WTC11 (cell line): ENCODE measurements at regions not wholly inside any gene's neighbourhood (a gene's known extent, or its start where the extent isn't known, plus 50 kb on each side); places are given as distances from the start of the nearest gene placed in this dataset.
"Not testable (repeated sequence)": the region's sequence is repeated elsewhere in the genome, so short reads cannot be mapped to it uniquely, and the experiment has no call there.

Experiments used
- ATAC-seq: fragments of 200-7000 bp; cut with Tn5 transposase; 2 replicates; pipeline ENCODE4 v1.10.0; 2021; ENCODE audit warnings: mild to moderate bottlenecking, moderate library complexity
- CTCF ChIA-PET: fragments of 300-600 bp; sonication (Branson Sonifier 250); formaldehyde crosslinking; loops from one replicate; lab custom pipeline; 2021; ENCODE audit warnings: antibody characterized with exemption; lab: Charles Lee
- POLR2A ChIA-PET: fragments of 350-600 bp; sonication (Branson Sonifier 250); formaldehyde crosslinking; loops from one replicate; lab custom pipeline; 2021; ENCODE audit warnings: antibody characterized with exemption; lab: Charles Lee
- DNase-seq: peaks from one replicate; pipeline ENCODE4 v3.0.0; 2021; ENCODE audit warnings: low spot score
- H3K27ac Mint-ChIP-seq: 2 replicates; pipeline ENCODE4 v1.8.0; 2021; ENCODE audit warnings: mixed read lengths
- H3K27me3 Mint-ChIP-seq: 2 replicates; pipeline ENCODE4 v1.8.0; 2021; ENCODE audit warnings: low read depth, mild to moderate bottlenecking, moderate library complexity, mixed read lengths
- H3K36me3 Mint-ChIP-seq: 2 replicates; pipeline ENCODE4 v1.8.0; 2021; ENCODE audit warnings: mixed read lengths
- H3K4me1 Mint-ChIP-seq: 2 replicates; pipeline ENCODE4 v1.8.0; 2022; ENCODE audit warnings: mixed read lengths
- H3K4me3 Mint-ChIP-seq: 2 replicates; pipeline ENCODE4 v1.8.0; 2021; ENCODE audit warnings: mild to moderate bottlenecking, moderate library complexity, mixed read lengths
- H3K9me3 Mint-ChIP-seq: 2 replicates; pipeline ENCODE4 v1.8.0; 2021; ENCODE audit warnings: mixed read lengths
- CREM ChIP-seq: sonication (generic); formaldehyde crosslinking; IDR thresholded peaks from 2 replicates; pipeline ENCODE4 v1.8.1; 2022; ENCODE audit warnings: mild to moderate bottlenecking, missing genetic modification reagents, moderate library complexity
- FOXP1 ChIP-seq: sonication (generic); formaldehyde crosslinking; IDR thresholded peaks from 2 replicates; pipeline ENCODE4 v1.8.0; 2022; ENCODE audit warnings: missing genetic modification reagents, mild to moderate bottlenecking, moderate library complexity, borderline replicate concordance
- GTF2I ChIP-seq: fragments of 250-450 bp; sonication (Bioruptor Pico); conservative IDR thresholded peaks from 2 replicates; pipeline ENCODE4 v1.4.0; 2021; ENCODE audit warnings: mild to moderate bottlenecking
- HMGA2 ChIP-seq: fragments of 250-450 bp; sonication (Bioruptor Pico); IDR thresholded peaks from 2 replicates; pipeline ENCODE4 v1.4.0; 2021; ENCODE audit warnings: mild to moderate bottlenecking, moderate library complexity
- JAZF1 ChIP-seq: fragments of 250-450 bp; sonication (Bioruptor Pico); IDR thresholded peaks from 2 replicates; pipeline ENCODE4 v1.9.0; 2021; ENCODE audit warnings: moderate library complexity, mild to moderate bottlenecking, inconsistent platforms
- KAT7 ChIP-seq: sonication (generic); formaldehyde crosslinking; IDR thresholded peaks from 2 replicates; pipeline ENCODE4 v1.8.1; 2023; ENCODE audit warnings: missing genetic modification reagents, mild to moderate bottlenecking, borderline replicate concordance
- MXD4 ChIP-seq: fragments of 250-450 bp; sonication (Bioruptor Pico); IDR thresholded peaks from 2 replicates; pipeline ENCODE4 v1.8.0; 2021; ENCODE audit warnings: mild to moderate bottlenecking, moderate library complexity, borderline replicate concordance
- NFATC4 ChIP-seq: fragments of 250-450 bp; sonication (Bioruptor Pico); IDR thresholded peaks from 2 replicates; pipeline ENCODE4 v1.9.0; 2021; ENCODE audit warnings: mild to moderate bottlenecking
- NR2C2 ChIP-seq: sonication (generic); formaldehyde crosslinking; IDR thresholded peaks from 2 replicates; pipeline ENCODE4 v1.8.0; 2022; ENCODE audit warnings: mild to moderate bottlenecking, missing genetic modification reagents
- NR3C1 ChIP-seq: sonication (generic); formaldehyde crosslinking; conservative IDR thresholded peaks from 2 replicates; pipeline ENCODE4 v1.8.1; 2023; ENCODE audit warnings: low read depth, mild to moderate bottlenecking, missing genetic modification reagents
- SMAD3 ChIP-seq: sonication (generic); formaldehyde crosslinking; IDR thresholded peaks from 2 replicates; pipeline ENCODE4 v1.8.0; 2022; ENCODE audit warnings: missing genetic modification reagents, mild to moderate bottlenecking, borderline replicate concordance
- SMAD4 ChIP-seq: sonication (generic); formaldehyde crosslinking; IDR thresholded peaks from 2 replicates; pipeline ENCODE4 v1.8.0; 2022; ENCODE audit warnings: mild to moderate bottlenecking, missing genetic modification reagents
- SP1 ChIP-seq: sonication (generic); formaldehyde crosslinking; conservative IDR thresholded peaks from 2 replicates; pipeline ENCODE4 v1.8.1; 2022; ENCODE audit warnings: missing genetic modification reagents
- ZNF219 ChIP-seq: sonication (generic); formaldehyde crosslinking; IDR thresholded peaks from 2 replicates; pipeline ENCODE4 v1.8.0; 2023; ENCODE audit warnings: missing genetic modification reagents, mild to moderate bottlenecking, borderline replicate concordance
- TF ChIP-seq, protein P1 (sequence below): fragments of 200-600 bp; IDR thresholded peaks from 2 replicates; pipeline ENCODE4 v1.8.0; 2022; ENCODE audit warnings: antibody characterized with exemption
- TF ChIP-seq, protein P2 (sequence below): sonication (generic); formaldehyde crosslinking; conservative IDR thresholded peaks from 2 replicates; pipeline ENCODE4 v1.8.1; 2022; ENCODE audit warnings: mild to moderate bottlenecking, missing genetic modification reagents
- TF ChIP-seq, protein P3 (sequence below): fragments of 250-450 bp; sonication (Bioruptor Pico); IDR thresholded peaks from 2 replicates; pipeline ENCODE4 v2.1.2; 2022; ENCODE audit warnings: mild to moderate bottlenecking, moderate library complexity

DNA sequence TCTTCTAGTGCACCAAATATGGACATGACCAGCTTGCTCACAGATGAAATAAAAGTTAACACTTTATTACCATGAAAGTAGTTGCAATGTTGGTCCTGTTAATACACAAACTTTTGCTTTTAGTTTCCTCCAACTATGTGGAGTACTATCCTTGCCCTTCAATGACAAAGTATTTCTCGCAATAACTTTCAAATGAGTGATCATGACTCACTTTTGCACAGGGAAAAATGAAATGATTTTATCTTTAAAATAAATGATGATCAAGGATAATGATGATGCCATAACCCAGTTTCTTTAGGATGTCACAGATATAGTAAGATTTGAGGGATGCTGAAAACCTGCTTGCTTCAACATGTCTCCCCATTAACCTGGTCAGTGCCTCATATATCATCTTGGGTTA lies 254.0 kb upstream of the KITLG start (continued):
- TF ChIP-seq SMAD3 (CRISPR knock-in tag) (no peak), KAT7 (CRISPR knock-in tag) (no peak), NR2C2 (CRISPR knock-in tag) (no peak), JAZF1 (CRISPR knock-in tag) (no peak)
- TF ChIP-seq, protein P1, sequence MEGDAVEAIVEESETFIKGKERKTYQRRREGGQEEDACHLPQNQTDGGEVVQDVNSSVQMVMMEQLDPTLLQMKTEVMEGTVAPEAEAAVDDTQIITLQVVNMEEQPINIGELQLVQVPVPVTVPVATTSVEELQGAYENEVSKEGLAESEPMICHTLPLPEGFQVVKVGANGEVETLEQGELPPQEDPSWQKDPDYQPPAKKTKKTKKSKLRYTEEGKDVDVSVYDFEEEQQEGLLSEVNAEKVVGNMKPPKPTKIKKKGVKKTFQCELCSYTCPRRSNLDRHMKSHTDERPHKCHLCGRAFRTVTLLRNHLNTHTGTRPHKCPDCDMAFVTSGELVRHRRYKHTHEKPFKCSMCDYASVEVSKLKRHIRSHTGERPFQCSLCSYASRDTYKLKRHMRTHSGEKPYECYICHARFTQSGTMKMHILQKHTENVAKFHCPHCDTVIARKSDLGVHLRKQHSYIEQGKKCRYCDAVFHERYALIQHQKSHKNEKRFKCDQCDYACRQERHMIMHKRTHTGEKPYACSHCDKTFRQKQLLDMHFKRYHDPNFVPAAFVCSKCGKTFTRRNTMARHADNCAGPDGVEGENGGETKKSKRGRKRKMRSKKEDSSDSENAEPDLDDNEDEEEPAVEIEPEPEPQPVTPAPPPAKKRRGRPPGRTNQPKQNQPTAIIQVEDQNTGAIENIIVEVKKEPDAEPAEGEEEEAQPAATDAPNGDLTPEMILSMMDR, result no peak
- TF ChIP-seq, protein P2, sequence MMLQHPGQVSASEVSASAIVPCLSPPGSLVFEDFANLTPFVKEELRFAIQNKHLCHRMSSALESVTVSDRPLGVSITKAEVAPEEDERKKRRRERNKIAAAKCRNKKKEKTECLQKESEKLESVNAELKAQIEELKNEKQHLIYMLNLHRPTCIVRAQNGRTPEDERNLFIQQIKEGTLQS (CRISPR knock-in tag), result no peak
- TF ChIP-seq, all 79 proteins: peak for 0

DNA sequence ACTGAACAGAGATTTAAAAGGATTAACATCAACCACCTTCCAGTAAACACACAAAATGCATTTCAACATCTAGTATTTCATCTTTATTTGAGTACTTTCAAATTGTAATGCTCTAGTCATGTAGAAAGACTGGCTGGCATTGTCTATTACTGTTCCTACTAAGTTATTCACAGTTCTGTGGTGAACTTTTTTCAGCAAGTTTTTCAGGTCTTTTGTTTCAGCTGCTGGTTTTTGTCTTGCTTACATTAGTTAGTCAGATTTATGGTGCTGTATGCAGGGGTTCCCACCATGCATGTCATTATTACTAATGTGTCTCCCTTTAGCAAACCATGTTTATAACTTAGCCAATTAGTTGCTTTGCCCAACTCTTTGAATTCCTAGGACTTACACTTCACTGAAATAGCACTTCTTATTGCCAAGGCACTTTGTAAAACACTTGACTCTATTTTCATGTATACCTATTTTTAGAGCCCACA lies 253.4 kb upstream of the KITLG start:
- ChIA-PET CTCF (no interaction called here), POLR2A (no interaction called here)
- Mint-ChIP-seq H3K4me1 (peaks cover 13% of the 10 kb centered on the region), H3K27ac (no peak overlapping the region), H3K4me3 (no peak overlapping the region), H3K9me3 (peaks cover 35% of the 10 kb centered on the region), H3K36me3 (peaks cover 13% of the 10 kb centered on the region), H3K27me3 (no peaks in the 10 kb centered on the region; the same call in 1 of the 2 replicates)
- TF ChIP-seq ZNF219 (CRISPR knock-in tag) (no peak), JAZF1 (CRISPR knock-in tag) (no peak), SMAD3 (CRISPR knock-in tag) (no peak), NR3C1 (CRISPR knock-in tag) (no peak), NFATC4 (CRISPR knock-in tag) (no peak), FOXP1 (CRISPR knock-in tag) (no peak), SMAD4 (no peak)
- TF ChIP-seq, protein P3, sequence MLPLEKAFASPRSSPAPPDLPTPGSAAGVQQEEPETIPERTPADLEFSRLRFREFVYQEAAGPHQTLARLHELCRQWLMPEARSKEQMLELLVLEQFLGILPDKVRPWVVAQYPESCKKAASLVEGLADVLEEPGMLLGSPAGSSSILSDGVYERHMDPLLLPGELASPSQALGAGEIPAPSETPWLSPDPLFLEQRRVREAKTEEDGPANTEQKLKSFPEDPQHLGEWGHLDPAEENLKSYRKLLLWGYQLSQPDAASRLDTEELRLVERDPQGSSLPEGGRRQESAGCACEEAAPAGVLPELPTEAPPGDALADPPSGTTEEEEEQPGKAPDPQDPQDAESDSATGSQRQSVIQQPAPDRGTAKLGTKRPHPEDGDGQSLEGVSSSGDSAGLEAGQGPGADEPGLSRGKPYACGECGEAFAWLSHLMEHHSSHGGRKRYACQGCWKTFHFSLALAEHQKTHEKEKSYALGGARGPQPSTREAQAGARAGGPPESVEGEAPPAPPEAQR (CRISPR knock-in tag), result no peak
- DNase-seq (no peak), ATAC-seq (no peak)

DNA sequence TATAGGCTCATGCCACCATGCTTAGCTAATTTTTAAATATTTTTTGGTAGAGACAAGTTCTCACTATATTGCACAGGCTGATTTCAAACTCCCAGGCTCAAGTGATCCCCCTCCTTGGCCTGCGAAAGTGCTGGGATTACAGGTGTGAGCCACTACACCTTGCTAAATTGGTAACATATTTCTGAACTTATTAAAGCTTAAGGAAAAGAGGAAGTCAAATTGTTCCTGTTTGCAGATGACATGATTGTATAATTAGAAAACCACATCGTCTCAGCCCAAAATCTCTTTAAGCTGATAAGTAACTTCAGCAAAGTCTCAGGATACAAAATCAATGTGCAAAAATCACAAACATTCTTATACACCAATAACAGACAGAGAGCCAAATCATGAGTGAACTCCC lies 248.3 kb upstream of the KITLG start:
- H3K4me3 Mint-ChIP-seq, H3K27ac Mint-ChIP-seq, H3K36me3 Mint-ChIP-seq, ATAC-seq, H3K27me3 Mint-ChIP-seq, H3K4me1 Mint-ChIP-seq, CTCF ChIA-PET, DNase-seq, POLR2A ChIA-PET: not testable (repeated sequence)
- peaks cover 17% of the 10 kb centered on the region for H3K9me3 Mint-ChIP-seq

DNA sequence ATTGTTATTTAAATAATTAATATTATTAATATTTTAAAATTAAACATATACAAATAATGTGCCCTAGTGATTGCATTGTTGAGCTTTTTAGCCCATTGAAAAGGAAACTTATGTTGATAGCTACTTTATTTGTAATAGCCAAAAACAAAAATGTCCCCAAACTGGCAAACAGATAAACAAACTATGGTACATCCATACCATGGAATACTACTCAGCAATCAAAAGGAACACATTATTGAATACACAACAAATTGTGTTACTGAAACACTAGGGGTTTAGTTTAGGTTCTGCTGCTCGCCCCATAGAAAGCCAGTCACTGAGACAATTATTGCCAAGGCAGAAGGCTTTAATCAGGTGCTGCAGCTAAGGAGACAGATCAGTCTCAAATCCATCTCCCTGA lies 239.7 kb upstream of the KITLG start:
- Mint-ChIP-seq H3K27me3 (no peaks in the 10 kb centered on the region), H3K27ac (no peak overlapping the region)
- ChIA-PET CTCF (no interaction called here), POLR2A (no interaction called here)
- no peak for ATAC-seq
- DNase-seq, result no peak
- TF ChIP-seq GTF2I (CRISPR knock-in tag), result 0 out of 2 replicates have a peak, but pooled peaks have one; percentile 33
- TF ChIP-seq SP1 (CRISPR knock-in tag), result no peak
- TF ChIP-seq CREM (CRISPR knock-in tag), result no peak
- TF ChIP-seq MXD4, result no peak
- TF ChIP-seq HMGA2 (CRISPR knock-in tag), result peak; percentile 85
- TF ChIP-seq, all 79 proteins: peak for 2
- Mint-ChIP-seq H3K4me3 (no peak overlapping the region), H3K4me1 (peaks cover 2% of the 10 kb centered on the region; the same call in 1 of the 2 replicates), H3K36me3 (no peaks in the 10 kb centered on the region), H3K9me3 (peaks cover 11% of the 10 kb centered on the region)
